SU-DHL-6 (cell line): ENCODE measurements at regions not wholly inside any gene's neighbourhood (a gene's known extent, or its start where the extent isn't known, plus 50 kb on each side); places are given as distances from the start of the nearest gene placed in this dataset.
"Not testable (repeated sequence)": the region's sequence is repeated elsewhere in the genome, so short reads cannot be mapped to it uniquely, and the experiment has no call there.

ENCODE experiments used
- H2AFZ ChIP-seq: fragments of 200-600 bp; sonication (generic); 2 replicates; pipeline ENCODE4 v1.6.1; 2014; ENCODE audit warnings: low read depth, mild to moderate bottlenecking, moderate library complexity, mixed read lengths, antibody characterized with exemption, low read length; ENCODE audit not compliant: severe bottlenecking
- H3F3A ChIP-seq: fragments of 200-600 bp; shearing (Covaris generic); 2 replicates; pipeline ENCODE4 v1.6.0; 2016; ENCODE audit warnings: antibody characterized with exemption, mild to moderate bottlenecking; ENCODE audit not compliant: insufficient read depth
- H3K27ac ChIP-seq: fragments of 200-600 bp; sonication (generic); 2 replicates; pipeline ENCODE4 v1.5.1; 2016; ENCODE audit warnings: low read depth, mild to moderate bottlenecking, low read length, moderate library complexity, mixed read lengths
- H3K27me3 ChIP-seq: fragments of 200-600 bp; sonication (generic), shearing (Covaris generic); 2 replicates; pipeline ENCODE4 v1.6.0; 2014; ENCODE audit warnings: mild to moderate bottlenecking, low read length
- H3K36me3 ChIP-seq: fragments of 200-600 bp; sonication (generic); 2 replicates; pipeline ENCODE4 v1.6.1; 2014; ENCODE audit warnings: mild to moderate bottlenecking, low read length, mixed read lengths
- H3K4me2 ChIP-seq: fragments of 300-600, 200-600 bp; shearing (Covaris generic), sonication (generic); 2 replicates; pipeline ENCODE4 v1.6.0; 2014; ENCODE audit warnings: low read length, low read depth, mild to moderate bottlenecking; ENCODE audit not compliant: poor library complexity, severe bottlenecking
- H3K4me3 ChIP-seq: fragments of 200-600 bp; sonication (generic); 2 replicates; pipeline ENCODE4 v1.5.1; 2014; ENCODE audit warnings: antibody characterized with exemption, low read length, mild to moderate bottlenecking, mixed read lengths; ENCODE audit not compliant: insufficient read depth, poor library complexity, severe bottlenecking
- H3K79me2 ChIP-seq: fragments of 200-600 bp; sonication (generic); 2 replicates; pipeline ENCODE4 v1.6.1; 2014; ENCODE audit warnings: mild to moderate bottlenecking, low read length, moderate library complexity; ENCODE audit not compliant: insufficient read depth
- H3K9ac ChIP-seq: fragments of 200-600 bp; sonication (generic); 2 replicates; pipeline ENCODE4 v1.7.0; 2014; ENCODE audit warnings: mild to moderate bottlenecking, low read length
- H3K9me2 ChIP-seq: fragments of 200-600 bp; sonication (generic); replicated peaks from 2 replicates; pipeline ENCODE4 v1.6.1; 2014; ENCODE audit warnings: low read length; ENCODE audit not compliant: insufficient read depth
- H3K9me3 ChIP-seq: fragments of 200-600 bp; sonication (generic); 2 replicates; pipeline ENCODE4 v1.6.1; 2014; ENCODE audit warnings: low read length, mixed read lengths; ENCODE audit not compliant: insufficient read depth
- H4K20me1 ChIP-seq: fragments of 200-600 bp; sonication (generic); 2 replicates; pipeline ENCODE4 v1.6.1; 2014; ENCODE audit warnings: low read depth, mild to moderate bottlenecking, antibody characterized with exemption, low read length, moderate library complexity, mixed read lengths
- CTCF ChIP-seq: fragments of 200-600 bp; sonication (generic); IDR thresholded peaks from one replicate; pipeline ENCODE4 v1.5.1; 2017; ENCODE audit warnings: antibody characterized with exemption, mild to moderate bottlenecking, low read length, moderate library complexity; ENCODE audit not compliant: insufficient read depth, poor library complexity, severe bottlenecking
- EZH2phosphoT487 ChIP-seq: fragments of 200-600 bp; sonication (generic), shearing (Covaris generic); conservative IDR thresholded peaks from 2 replicates; pipeline ENCODE4 v1.6.1; 2018; ENCODE audit warnings: mild to moderate bottlenecking, antibody characterized with exemption, low read length, moderate library complexity, mixed read lengths

DNA sequence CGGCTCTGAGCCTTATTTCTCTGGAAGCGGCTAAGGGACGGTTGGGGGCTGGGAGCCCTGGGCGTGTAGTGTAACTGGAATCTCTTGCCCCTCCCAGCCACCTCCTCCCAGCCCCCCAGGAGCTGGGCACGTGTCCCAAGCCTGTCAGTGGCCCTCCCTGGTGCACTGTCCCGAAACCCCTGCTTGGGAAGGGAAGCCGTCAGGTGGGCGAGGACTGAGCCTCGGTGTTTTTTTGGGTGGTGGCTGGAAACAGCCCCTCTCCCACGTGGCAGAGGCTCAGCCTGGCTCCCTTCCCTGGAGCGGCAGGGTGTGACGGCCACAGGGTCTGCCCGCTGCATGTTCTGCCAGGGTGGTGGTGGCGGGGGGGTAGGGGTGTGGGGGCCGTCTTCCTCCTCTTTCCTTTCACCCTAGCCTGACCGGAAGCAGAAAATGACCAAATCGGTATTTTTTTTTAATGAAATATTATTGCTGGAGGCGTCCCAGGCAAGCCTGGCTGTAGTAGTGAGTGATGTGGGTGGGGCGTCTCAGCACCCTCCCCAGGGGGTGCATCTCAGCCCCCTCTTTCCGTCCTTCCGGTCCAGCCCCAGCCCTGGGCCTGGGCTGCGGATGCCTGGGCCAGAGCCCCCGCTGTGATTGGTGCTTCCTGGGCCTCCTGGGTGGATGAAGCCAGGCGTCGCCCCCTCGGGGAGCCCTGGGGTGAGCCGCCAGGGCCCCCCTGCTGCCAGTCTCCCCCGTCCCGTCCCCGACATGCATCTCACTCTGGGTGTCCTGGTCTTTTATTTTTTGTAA is 58.8 kb upstream of the GOLGA8A start:
- TF ChIP-seq EZH2phosphoT487 (no peak), CTCF (no peak)
- Histone ChIP-seq H3K27ac (no peak overlapping the region), H3K27me3 (no peaks in the 10 kb centered on the region), H3K9me2 (no peaks in the 10 kb centered on the region), H3K4me2 (no peak overlapping the region), H3F3A (no peaks in the 10 kb centered on the region), H3K9me3 (no peaks in the 10 kb centered on the region), H3K79me2 (no peaks in the 10 kb centered on the region), H3K4me3 (no peak overlapping the region), H3K9ac (no peak overlapping the region), H2AFZ (no peak overlapping the region), H3K36me3 (no peaks in the 10 kb centered on the region), H4K20me1 (no peaks in the 10 kb centered on the region)

- not testable (repeated sequence) for H3K27me3 ChIP-seq
Measured at GRCh38 chr15:34495707-34496106, 58.1 kb upstream of the GOLGA8A start.

DNA sequence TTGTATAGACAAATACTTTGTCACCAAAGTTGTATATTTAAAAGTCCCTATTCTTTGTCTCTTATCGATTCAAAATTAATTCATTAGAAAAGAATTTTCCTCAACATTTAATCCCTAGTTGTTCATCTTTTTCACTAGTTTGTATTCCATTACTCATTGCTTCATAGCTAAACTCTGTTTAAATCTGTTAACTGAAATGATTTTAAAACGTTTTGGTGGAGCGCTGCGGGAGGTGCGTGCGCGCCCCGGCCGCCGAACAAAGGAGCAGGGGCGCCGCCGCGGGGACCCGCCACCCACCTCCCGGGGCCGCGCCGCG is 56.4 kb upstream of the GOLGA8A start:
- no peak overlapping the region for H2AFZ ChIP-seq
- TF ChIP-seq CTCF (no peak), EZH2phosphoT487 (no peak)
- no peak overlapping the region for H3K4me2 ChIP-seq
- no peaks in the 10 kb centered on the region for H3F3A ChIP-seq
- no peak overlapping the region for H3K9ac ChIP-seq
- H3K36me3 ChIP-seq: no peaks in the 10 kb centered on the region
- H3K79me2 ChIP-seq: no peaks in the 10 kb centered on the region
- no peaks in the 10 kb centered on the region for H3K9me3 ChIP-seq
- H3K9me2 ChIP-seq: no peaks in the 10 kb centered on the region
- no peaks in the 10 kb centered on the region for H4K20me1 ChIP-seq
- H3K27ac ChIP-seq: no peak overlapping the region
- no peaks in the 10 kb centered on the region for H3K27me3 ChIP-seq
- H3K4me3 ChIP-seq: no peak overlapping the region

More at GRCh38 chr15:34495707-34496106, 58.1 kb upstream of the GOLGA8A start:
- not testable (repeated sequence) for H3K4me3 ChIP-seq, H3K79me2 ChIP-seq, H3K36me3 ChIP-seq, H3K27ac ChIP-seq, H3K4me2 ChIP-seq, H4K20me1 ChIP-seq, H3F3A ChIP-seq, H3K9me2 ChIP-seq, H2AFZ ChIP-seq, H3K9ac ChIP-seq, H3K9me3 ChIP-seq

DNA sequence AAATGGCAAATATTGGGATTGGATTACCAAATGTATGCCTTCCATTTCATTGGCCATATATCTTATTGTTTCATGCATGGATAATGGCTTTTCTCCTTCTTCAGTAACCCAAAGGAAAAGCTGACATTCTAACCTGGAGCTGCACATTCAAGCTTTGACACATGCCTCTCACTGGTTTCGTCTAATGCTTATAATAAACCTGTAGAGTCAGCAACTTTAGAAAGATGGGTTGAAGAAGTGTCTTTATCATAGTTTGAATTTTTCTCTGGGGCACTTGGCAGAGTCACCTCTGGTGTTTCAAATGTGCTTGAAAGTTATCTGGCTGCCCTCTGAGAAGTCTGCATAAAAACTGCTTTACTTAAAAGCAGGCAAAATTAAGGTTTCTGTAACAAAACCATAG is 55.4 kb upstream of the GOLGA8A start:
- H3K9ac ChIP-seq: no peak overlapping the region
- H3K9me3 ChIP-seq: no peaks in the 10 kb centered on the region
- no peaks in the 10 kb centered on the region for H3K36me3 ChIP-seq
- H2AFZ ChIP-seq: no peak overlapping the region
- TF ChIP-seq EZH2phosphoT487 (no peak), CTCF (no peak)
- no peaks in the 10 kb centered on the region for H3F3A ChIP-seq
- no peak overlapping the region for H3K4me3 ChIP-seq
- no peaks in the 10 kb centered on the region for H4K20me1 ChIP-seq
- H3K27me3 ChIP-seq: no peaks in the 10 kb centered on the region
- no peak overlapping the region for H3K4me2 ChIP-seq
- no peaks in the 10 kb centered on the region for H3K9me2 ChIP-seq
- no peak overlapping the region for H3K27ac ChIP-seq
- H3K79me2 ChIP-seq: no peaks in the 10 kb centered on the region

DNA sequence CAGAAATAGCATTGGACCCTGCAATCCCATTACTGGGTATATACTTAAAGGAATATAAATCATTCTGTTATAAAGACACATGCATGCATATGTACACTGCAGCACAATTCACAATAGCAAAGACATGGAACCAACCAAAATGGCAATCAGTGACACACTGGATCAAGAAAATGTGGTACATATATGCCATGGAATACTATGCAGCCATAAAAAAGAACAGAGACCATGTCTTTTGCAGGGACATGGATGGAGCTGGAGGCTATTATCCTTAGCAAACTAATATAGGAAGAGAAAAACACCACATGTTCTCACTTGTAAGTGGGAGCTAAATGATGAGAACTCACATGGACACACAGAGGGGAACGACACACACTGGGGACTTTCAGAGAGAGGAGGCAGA is 53.9 kb upstream of the GOLGA8A start:
- not testable (repeated sequence) for H3K27me3 ChIP-seq, H3K9me3 ChIP-seq, H3K9me2 ChIP-seq, H3F3A ChIP-seq, H3K36me3 ChIP-seq, H3K79me2 ChIP-seq, H3K9ac ChIP-seq, H3K4me3 ChIP-seq, H3K4me2 ChIP-seq, H4K20me1 ChIP-seq, H3K27ac ChIP-seq, H2AFZ ChIP-seq
